PC-3 (cell line): ENCODE measurements at regions not wholly inside any gene's neighbourhood (a gene's known extent, or its start where the extent isn't known, plus 50 kb on each side); places are given as distances from the start of the nearest gene placed in this dataset.

Experiments used
- CTCF ChIP-seq: fragments of 300-600 bp; sonication (generic); conservative IDR thresholded peaks from 2 replicates; pipeline ENCODE4 v1.5.1; 2017; ENCODE audit warnings: antibody characterized with exemption, low read depth, mild to moderate bottlenecking, low read length
- EZH2 ChIP-seq: fragments of 300-600 bp; sonication (generic); IDR thresholded peaks from one replicate; pipeline ENCODE4 v1.6.1; 2017; ENCODE audit warnings: antibody characterized with exemption, mild to moderate bottlenecking, low read length; ENCODE audit not compliant: unreplicated experiment
- EZH2phosphoT487 ChIP-seq: fragments of 300-600 bp; sonication (generic); IDR thresholded peaks from 2 replicates; pipeline ENCODE4 v1.6.1; 2018; ENCODE audit warnings: mild to moderate bottlenecking, antibody characterized with exemption, low read length, borderline replicate concordance

- TF ChIP-seq CTCF (no peak), EZH2 (no peak), EZH2phosphoT487 (no peak)
Observed at GRCh38 chr6:101241442-101241841, 152.1 kb upstream of the GRIK2 start.
